ENCODE measurements at regions not wholly inside any gene's neighbourhood (a gene's known extent, or its start where the extent isn't known, plus 50 kb on each side); places are given as distances from the start of the nearest gene placed in this dataset.

DNA sequence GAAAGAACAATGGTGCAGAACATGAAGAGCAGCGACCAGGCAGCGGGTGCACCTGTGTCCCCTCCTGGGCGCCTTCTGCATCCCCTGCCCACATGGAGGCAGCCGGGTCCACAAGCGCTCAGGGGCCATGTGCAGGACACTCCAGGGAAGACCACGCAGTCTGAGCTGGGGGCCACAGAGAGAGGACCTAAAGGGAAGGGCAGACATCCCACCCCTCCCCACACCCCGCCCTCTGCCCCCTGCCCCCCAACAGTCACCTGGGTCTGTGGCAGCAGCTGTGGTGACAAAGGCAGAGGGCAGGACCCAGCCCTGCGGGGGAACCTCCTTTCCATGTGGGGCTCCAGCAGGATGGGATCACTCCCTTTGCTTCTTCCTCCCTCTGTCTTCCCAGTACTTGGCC is 805.7 kb downstream of the CDH9 start:
- TF ChIP-seq, protein P1, sequence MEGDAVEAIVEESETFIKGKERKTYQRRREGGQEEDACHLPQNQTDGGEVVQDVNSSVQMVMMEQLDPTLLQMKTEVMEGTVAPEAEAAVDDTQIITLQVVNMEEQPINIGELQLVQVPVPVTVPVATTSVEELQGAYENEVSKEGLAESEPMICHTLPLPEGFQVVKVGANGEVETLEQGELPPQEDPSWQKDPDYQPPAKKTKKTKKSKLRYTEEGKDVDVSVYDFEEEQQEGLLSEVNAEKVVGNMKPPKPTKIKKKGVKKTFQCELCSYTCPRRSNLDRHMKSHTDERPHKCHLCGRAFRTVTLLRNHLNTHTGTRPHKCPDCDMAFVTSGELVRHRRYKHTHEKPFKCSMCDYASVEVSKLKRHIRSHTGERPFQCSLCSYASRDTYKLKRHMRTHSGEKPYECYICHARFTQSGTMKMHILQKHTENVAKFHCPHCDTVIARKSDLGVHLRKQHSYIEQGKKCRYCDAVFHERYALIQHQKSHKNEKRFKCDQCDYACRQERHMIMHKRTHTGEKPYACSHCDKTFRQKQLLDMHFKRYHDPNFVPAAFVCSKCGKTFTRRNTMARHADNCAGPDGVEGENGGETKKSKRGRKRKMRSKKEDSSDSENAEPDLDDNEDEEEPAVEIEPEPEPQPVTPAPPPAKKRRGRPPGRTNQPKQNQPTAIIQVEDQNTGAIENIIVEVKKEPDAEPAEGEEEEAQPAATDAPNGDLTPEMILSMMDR (conservative IDR thresholded peaks at IDR 0.05 in 1 of 2, IDR thresholded peaks at IDR 0.05 in 1 of 2; ENCODE audit: low read depth in 1 of 2, low read length in 2 of 2): no peak
- TF ChIP-seq EZH2 (IDR thresholded peaks at IDR 0.05; ENCODE audit: low read length, missing control alignments): no peak
